ENCODE measurements at regions not wholly inside any gene's neighbourhood (a gene's known extent, or its start where the extent isn't known, plus 50 kb on each side); places are given as distances from the start of the nearest gene placed in this dataset.

- in situ Hi-C loops (cut with HindIII; ENCODE audit: low pct_unique_long_range_greater_than_20kb, low sequenced_read_pairs): no loop called here
- DNase-seq (ENCODE audit: low read depth, low spot score): no peak
These were observed 136.3 kb upstream of the TMEM72 start for GRCh38 chr10:44774676-44775401.

GRCh38 chr10:44775402-44775741 lies 135.8 kb upstream of the TMEM72 start:
- in situ Hi-C loops (cut with HindIII; ENCODE audit: low pct_unique_long_range_greater_than_20kb, low sequenced_read_pairs): no loop called here
- DNase-seq (ENCODE audit: low read depth, low spot score): no peak

DNA sequence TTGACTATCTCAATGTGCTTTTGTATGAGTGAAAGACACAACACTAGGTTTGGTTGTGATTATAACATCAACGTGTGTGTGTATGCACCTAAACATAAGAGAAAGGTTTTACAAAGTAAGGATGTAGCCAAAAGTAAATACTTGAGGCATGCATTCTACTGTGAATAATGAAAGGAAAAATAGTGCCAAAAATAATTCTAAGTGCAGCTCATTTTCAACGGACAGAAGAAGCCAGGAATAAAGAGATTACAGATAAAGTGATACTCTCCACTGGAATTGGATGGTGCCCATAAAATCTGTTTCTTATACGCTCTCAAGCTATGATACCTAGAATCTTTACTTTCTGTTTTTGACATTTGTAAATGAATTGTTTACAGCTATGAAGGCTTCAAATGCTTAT lies 135.0 kb upstream of the TMEM72 start:
- DNase-seq (ENCODE audit: low read depth, low spot score): no peak
- in situ Hi-C loops (cut with HindIII; ENCODE audit: low pct_unique_long_range_greater_than_20kb, low sequenced_read_pairs): no loop called here

GRCh38 chr10:44779511-44779910 lies 131.6 kb upstream of the TMEM72 start:
- DNase-seq (ENCODE audit: low read depth, low spot score): no peak
- in situ Hi-C loops (cut with HindIII; ENCODE audit: low pct_unique_long_range_greater_than_20kb, low sequenced_read_pairs): no loop called here

GRCh38 chr10:44780426-44780825 lies 130.7 kb upstream of the TMEM72 start:
- DNase-seq (ENCODE audit: low read depth, low spot score): no peak
- in situ Hi-C loops (cut with HindIII; ENCODE audit: low pct_unique_long_range_greater_than_20kb, low sequenced_read_pairs): no loop called here

- in situ Hi-C loops (cut with HindIII; ENCODE audit: low pct_unique_long_range_greater_than_20kb, low sequenced_read_pairs): no loop called here
- no peak for DNase-seq (ENCODE audit: low read depth, low spot score)
These were observed 130.0 kb upstream of the TMEM72 start for GRCh38 chr10:44781131-44781530.

- no peak for DNase-seq (ENCODE audit: low read depth, low spot score)
- in situ Hi-C loops (cut with HindIII; ENCODE audit: low pct_unique_long_range_greater_than_20kb, low sequenced_read_pairs): no loop called here
These were observed 124.8 kb upstream of the TMEM72 start for GRCh38 chr10:44786286-44786850.

DNA sequence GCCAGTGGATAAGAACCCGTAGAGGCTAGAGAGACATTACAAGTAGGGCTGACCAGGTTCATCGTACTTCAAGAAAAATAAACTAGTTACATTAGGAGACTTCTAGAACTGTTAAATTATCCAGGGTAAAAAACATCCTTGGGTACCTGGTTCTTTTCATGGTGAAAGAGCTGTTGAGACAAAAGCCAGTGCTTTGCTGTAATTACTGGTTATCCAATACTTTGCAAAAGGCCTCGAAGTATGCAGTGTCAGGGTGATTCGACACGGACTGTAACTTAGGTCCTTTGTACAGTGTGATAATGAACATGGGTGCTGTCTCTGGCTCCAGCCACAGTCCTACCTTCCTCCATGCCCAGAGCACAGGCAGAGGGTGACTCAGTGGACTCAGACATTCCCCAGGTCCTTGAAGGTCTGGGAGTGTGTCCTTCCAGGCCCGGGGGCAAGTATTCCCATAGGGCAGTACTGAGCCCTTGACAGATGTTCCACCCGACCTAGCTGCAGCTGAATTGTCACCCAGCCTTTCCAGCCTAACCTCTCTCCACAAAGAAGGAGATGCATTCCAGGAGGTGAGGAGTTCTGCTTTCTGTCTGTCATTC lies 123.6 kb upstream of the TMEM72 start:
- no peak for DNase-seq (ENCODE audit: low read depth, low spot score)
- in situ Hi-C loops (cut with HindIII; ENCODE audit: low pct_unique_long_range_greater_than_20kb, low sequenced_read_pairs): no loop called here

DNA sequence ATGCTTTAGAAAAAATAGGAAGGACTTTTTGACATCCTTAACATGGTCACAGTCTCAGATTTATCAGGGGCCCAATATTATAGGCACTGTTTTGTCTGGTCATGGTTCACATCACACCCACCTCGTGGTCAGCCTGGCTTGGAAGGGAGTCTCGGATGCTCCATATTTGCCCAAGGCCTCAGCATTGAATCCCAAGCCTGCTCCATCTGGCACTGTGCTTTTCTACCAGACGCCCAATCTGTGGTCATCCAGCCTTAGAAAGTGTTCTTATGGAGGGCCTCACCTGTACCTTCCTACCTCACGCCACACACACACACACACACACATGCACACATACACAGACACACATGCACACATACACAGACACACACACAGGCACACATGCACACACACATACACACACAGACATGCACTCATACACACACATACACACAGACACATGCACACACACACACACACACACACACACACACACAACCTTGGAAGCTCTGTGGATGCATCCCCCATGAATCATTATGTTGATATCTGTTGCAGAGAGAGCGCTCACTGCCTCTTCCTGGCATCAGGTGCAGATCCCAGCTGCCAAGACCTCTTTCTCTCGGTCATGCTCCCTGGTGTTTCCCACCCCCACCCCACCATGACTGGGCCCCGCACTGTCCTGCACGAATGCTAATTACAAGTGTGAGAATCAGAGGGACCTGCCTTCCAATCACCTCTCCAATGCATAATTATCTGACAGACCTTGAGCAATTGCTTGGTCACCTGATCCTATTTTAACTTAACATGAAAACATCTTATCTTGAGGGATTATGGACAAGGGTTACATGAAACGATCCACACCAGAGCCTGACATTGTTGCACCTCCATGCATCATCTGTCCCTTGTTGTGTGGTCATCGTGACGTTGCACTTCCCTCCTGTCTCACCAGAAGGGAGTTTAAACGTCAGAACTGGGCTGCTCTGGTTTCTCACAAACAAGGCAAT lies 122.7 kb upstream of the TMEM72 start:
- in situ Hi-C loops (cut with HindIII; ENCODE audit: low pct_unique_long_range_greater_than_20kb, low sequenced_read_pairs): no loop called here
- DNase-seq (ENCODE audit: low read depth, low spot score): no peak

- no peak for DNase-seq (ENCODE audit: low read depth, low spot score)
- in situ Hi-C loops (cut with HindIII; ENCODE audit: low pct_unique_long_range_greater_than_20kb, low sequenced_read_pairs): no loop called here
These were observed 118.9 kb upstream of the TMEM72 start for GRCh38 chr10:44792119-44792775.

DNA sequence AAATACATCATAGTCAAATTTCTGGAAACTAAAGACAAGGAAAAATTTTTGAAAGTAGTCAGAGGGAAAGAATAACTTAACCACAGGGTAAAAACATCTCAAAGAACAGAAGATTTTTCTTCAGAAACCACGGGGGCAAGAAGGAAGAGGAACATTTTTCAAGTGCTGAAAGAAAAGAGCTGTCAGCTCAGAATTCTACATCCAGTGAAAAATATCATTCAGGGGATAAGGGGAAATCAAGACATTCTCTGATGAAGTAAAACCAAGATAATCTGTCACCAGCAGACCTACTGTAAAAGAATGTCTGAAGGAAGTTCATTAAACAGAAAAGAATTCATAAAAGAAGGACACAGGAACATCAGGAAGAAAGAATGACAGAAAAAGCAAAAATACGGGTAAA lies 111.2 kb upstream of the TMEM72 start:
- in situ Hi-C loops (cut with HindIII; ENCODE audit: low pct_unique_long_range_greater_than_20kb, low sequenced_read_pairs): no loop called here
- no peak for DNase-seq (ENCODE audit: low read depth, low spot score)

DNA sequence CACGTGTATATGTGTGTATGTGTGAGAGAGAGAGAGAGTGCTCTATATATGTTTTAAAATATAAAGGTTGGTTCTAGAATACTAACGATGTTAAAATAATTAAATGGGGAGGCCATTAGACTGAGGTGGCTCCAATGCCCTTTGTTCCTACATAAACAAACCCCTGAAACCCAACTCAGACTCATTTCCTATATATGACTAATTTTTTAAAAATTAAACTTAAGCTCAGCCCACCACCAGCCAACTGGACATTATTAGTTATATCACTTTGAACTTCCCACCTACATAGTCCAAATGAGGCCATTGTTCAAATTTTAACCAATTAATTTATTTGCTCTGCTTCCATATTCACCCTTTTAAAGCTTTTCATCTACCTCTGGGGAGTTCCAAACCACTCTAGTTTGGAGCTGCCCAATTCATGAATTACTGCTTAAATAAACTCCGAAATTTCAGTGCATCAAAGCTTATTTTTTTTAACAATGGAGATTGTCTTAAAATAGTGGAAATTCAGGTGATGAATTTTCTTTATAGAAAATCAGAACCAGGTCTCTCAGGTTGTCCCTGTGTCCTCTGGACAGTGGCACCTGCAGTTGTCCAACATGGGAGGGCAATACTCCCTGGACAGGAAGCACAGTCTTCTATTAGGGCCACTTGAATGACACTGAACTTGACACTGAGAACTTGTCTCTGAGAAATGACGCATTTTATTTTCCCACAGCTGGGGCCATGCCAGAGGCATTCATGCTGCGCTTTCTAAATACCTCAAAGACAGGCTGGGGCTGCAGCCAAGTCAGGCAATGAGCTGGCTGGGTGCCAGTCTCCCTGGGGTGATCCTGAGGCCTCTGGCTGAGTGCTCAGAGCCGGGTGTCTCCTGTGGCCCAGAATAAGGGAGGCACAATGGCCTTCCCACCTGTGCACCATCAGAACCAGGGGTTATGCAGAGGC lies 109.5 kb upstream of the TMEM72 start:
- DNase-seq (ENCODE audit: low read depth, low spot score): peak; percentile 2
- in situ Hi-C loops (cut with HindIII; ENCODE audit: low pct_unique_long_range_greater_than_20kb, low sequenced_read_pairs): no loop called here

DNA sequence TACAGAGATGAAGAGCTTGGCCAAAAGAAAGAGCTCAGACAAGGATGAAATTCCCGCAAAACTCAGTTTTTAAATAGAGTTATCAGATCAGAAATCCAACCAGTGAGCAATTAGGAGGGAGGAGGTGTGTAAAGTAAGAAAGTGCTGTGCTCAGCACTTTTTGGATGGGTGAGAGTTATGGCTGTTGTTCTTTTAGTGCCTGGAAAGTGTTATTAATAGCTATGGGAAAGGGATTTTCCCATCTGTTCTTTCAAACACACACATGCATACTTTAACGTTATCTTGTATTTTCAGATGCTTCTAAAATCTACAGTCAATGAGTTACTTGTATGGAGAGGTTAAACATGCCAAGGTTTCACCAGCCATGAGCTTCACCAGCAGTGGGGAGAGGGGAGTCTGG lies 107.3 kb upstream of the TMEM72 start:
- in situ Hi-C loops (cut with HindIII; ENCODE audit: low pct_unique_long_range_greater_than_20kb, low sequenced_read_pairs): no loop called here
- no peak for DNase-seq (ENCODE audit: low read depth, low spot score)

- no peak for DNase-seq (ENCODE audit: low read depth, low spot score)
- in situ Hi-C loops (cut with HindIII; ENCODE audit: low pct_unique_long_range_greater_than_20kb, low sequenced_read_pairs): no loop called here
These were observed 106.5 kb upstream of the TMEM72 start for GRCh38 chr10:44804661-44805060.

GRCh38 chr10:44805466-44806210 lies 105.5 kb upstream of the TMEM72 start:
- DNase-seq (ENCODE audit: low read depth, low spot score): no peak
- in situ Hi-C loops (cut with HindIII; ENCODE audit: low pct_unique_long_range_greater_than_20kb, low sequenced_read_pairs): no loop called here

- in situ Hi-C loops (cut with HindIII; ENCODE audit: low pct_unique_long_range_greater_than_20kb, low sequenced_read_pairs): no loop called here
- no peak for DNase-seq (ENCODE audit: low read depth, low spot score)
These were observed 104.2 kb upstream of the TMEM72 start for GRCh38 chr10:44806950-44807349.

Data from SK-MEL-5 (cell line).